Prostate gland (tissue), 2 donors: ENCODE measurements at regions not wholly inside any gene's neighbourhood (a gene's known extent, or its start where the extent isn't known, plus 50 kb on each side); places are given as distances from the start of the nearest gene placed in this dataset.

Experiments used
- DNase-seq: peaks from one replicate; pipeline ENCODE4 v3.0.0-alpha.2; 2019; ENCODE audit warnings: low spot score
- H3K27ac ChIP-seq, 2 donors: fragments of 200-600 bp; sonication (generic); 2 replicates each; pipeline ENCODE4 v1.5.1; 2017 to 2019
- H3K27me3 ChIP-seq: fragments of 200-600 bp; sonication (generic); replicated peaks from 2 replicates; pipeline ENCODE4 v1.5.1; 2019; ENCODE audit not compliant: insufficient read depth
- H3K36me3 ChIP-seq, 2 donors: fragments of 200-600 bp; sonication (generic); 1 replicate in 1 of 2; 2 replicates in 1 of 2; pipeline versions ENCODE4 v1.5.1 to v1.8.1; 2017 to 2019
- H3K4me1 ChIP-seq: fragments of 200-600 bp; sonication (generic); replicated peaks from 2 replicates; pipeline ENCODE4 v1.5.1; 2019
- H3K4me3 ChIP-seq, 2 donors: fragments of 200-600 bp; sonication (generic); 2 replicates each; pipeline ENCODE4 v1.5.1; 2017 to 2019
- H3K9me3 ChIP-seq: fragments of 200-600 bp; sonication (generic); 2 replicates; pipeline ENCODE4 v1.5.1; 2017
- CTCF ChIP-seq, 4 experiments: fragments of 200-600 bp in 2 of 4; fragments of 450-650 bp in 2 of 4; sonication (generic) in 2 of 4; IDR thresholded peaks; 1 replicate in 3 of 4; 2 replicates in 1 of 4; pipeline ENCODE4 v1.5.1; 2016 to 2019; ENCODE audit warnings: antibody characterized with exemption in 4 of 4, mild to moderate bottlenecking in 2 of 4, moderate library complexity in 2 of 4
- POLR2A ChIP-seq: fragments of 450-650 bp; IDR thresholded peaks from one replicate; pipeline ENCODE4 v1.6.1; 2016; ENCODE audit warnings: antibody characterized with exemption, mild to moderate bottlenecking
- POLR2AphosphoS5 ChIP-seq: sonication (generic); formaldehyde crosslinking; IDR thresholded peaks from one replicate; pipeline ENCODE4 v1.6.1; 2017; ENCODE audit warnings: antibody characterized with exemption
- WGBS: methylation state at CpG from one replicate; pipeline ENCODE4 v1.1.5; 2018; 5-methylcytosine and 5-hydroxymethylcytosine counted together
- intact Hi-C: fragments of 100-400 bp; cut with DNase I; formaldehyde crosslinking; loops from one replicate; pipeline ENCODE4 v1.14.2; 2022

DNA sequence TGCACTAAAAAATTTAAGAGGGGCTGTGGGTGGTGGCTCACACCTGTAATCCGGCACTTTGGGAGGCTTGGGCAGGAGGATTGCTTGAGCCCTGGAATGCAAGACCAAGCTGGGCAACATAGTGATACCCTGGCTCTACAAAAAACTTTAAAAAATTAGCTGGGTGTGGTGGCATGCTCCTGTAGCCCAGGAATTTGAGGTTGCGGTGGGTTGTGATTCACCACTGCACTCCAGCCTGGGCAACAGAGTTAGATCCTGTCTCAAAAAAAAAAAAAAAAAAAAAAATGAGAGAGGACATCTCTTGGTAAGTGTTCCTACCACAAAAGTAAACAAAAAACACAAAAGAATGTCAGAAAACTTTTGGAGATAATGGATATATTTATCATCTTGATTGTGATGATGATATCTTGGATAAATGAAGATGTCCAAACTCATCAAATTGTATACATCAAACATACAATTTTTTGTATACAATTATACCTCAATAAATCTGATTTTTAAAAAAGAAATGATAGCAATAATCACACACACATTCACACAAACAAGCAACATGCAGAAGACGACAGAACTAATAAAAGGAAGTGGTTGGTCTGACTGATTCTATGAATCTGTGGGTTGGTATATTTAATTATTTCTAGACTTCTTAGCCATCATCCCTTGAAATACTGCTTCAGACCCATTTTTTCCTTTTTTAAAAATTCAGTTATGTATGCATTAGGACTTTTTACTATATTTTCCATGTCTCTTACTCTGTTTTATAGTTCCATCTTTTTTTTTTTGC is 465.9 kb downstream of the PLA2G4A start:
- no peak for TF ChIP-seq POLR2AphosphoS5
- no peak for TF ChIP-seq POLR2A
- TF ChIP-seq CTCF (IDR thresholded peaks at IDR 0.05) = no peak
- no peak for DNase-seq
- intact Hi-C loops = no loop called here
- H3K36me3 ChIP-seq = no peaks in the 10 kb centered on the region
- no peak overlapping the region for H3K27ac ChIP-seq
- no peaks in the 10 kb centered on the region for H3K4me1 ChIP-seq
- H3K27me3 ChIP-seq = no peaks in the 10 kb centered on the region
- WGBS = 87% methylated on average over 3 of the region's 3 CpGs
- H3K4me3 ChIP-seq = no peak overlapping the region
- H3K9me3 ChIP-seq = no peaks in the 10 kb centered on the region

DNA sequence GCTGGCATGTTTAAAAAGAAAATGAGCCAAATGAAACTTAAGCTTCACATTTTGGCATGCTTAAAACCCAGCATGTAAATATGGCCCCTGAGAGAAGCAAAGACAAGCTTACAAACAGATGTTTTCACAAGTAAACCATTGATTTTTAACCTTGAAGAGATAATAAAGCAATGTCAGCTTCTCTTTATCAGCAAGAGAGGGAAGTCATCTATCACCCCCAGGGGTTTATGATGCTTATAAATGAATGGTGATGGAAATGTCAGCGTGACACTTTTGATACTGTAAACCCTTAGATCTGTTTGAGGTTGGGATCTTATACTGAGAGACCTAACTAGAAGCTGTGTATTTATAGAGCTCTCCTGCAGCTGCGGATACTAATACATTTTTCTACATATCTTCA is 471.3 kb downstream of the PLA2G4A start:
- Histone ChIP-seq H3K36me3 (no peaks in the 10 kb centered on the region), H3K9me3 (no peaks in the 10 kb centered on the region), H3K27me3 (no peaks in the 10 kb centered on the region), H3K27ac (no peak overlapping the region), H3K4me1 (no peaks in the 10 kb centered on the region), H3K4me3 (no peak overlapping the region)
- intact Hi-C loops = no loop called here
- 30% methylated on average over 2 of the region's 2 CpGs for WGBS
- no peak for DNase-seq
- TF ChIP-seq POLR2AphosphoS5 (no peak), POLR2A (no peak), CTCF (IDR thresholded peaks at IDR 0.05) (no peak)

GRCh38 chr1:187306710-187307415 is 478.1 kb downstream of the PLA2G4A start:
- no peak overlapping the region for H3K27ac ChIP-seq
- intact Hi-C loops = no loop called here
- 26% methylated on average over 6 of the region's 6 CpGs for WGBS
- TF ChIP-seq CTCF (IDR thresholded peaks at IDR 0.05) (no peak), POLR2A (no peak), POLR2AphosphoS5 (peak; percentile 81)
- H3K4me3 ChIP-seq = no peak overlapping the region
- no peaks in the 10 kb centered on the region for H3K36me3 ChIP-seq
- DNase-seq = peak; percentile 57
- no peaks in the 10 kb centered on the region for H3K9me3 ChIP-seq
- H3K27me3 ChIP-seq = no peaks in the 10 kb centered on the region
- no peaks in the 10 kb centered on the region for H3K4me1 ChIP-seq

DNA sequence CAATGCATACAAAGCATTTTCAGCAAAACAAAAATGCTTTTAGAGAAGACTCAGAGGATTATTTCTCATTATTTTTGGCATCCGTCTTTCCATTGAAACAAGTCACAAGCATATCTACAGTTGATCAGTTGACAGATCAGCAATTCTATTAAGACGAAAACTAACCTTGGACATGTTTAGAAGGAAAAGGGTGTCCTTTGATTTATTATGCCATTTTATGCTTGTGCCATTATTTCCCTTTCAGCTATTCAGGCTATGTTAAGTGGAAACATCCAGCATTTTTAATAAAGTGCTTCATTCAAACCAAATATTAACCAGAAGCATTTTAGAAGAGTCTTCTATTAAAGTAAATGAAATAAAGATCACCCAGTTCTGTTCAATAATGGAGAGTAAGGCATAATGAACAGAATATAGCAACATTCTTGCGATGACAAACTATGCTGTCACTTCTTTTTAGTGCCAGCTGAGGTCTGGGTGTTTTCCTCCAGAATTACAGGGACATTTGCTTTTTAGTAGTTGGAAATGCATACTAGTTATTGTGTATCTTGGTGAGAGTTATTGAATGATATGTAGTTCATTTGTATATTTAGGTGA is 481.4 kb downstream of the PLA2G4A start:
- H3K27me3 ChIP-seq = no peaks in the 10 kb centered on the region
- intact Hi-C loops = no loop called here
- no peak for TF ChIP-seq CTCF (IDR thresholded peaks at IDR 0.05)
- H3K27ac ChIP-seq = no peak overlapping the region
- no peaks in the 10 kb centered on the region for H3K4me1 ChIP-seq
- no peak overlapping the region for H3K4me3 ChIP-seq
- DNase-seq = no peak
- 37% methylated on average over 3 of the region's 3 CpGs for WGBS
- no peaks in the 10 kb centered on the region for H3K9me3 ChIP-seq
- H3K36me3 ChIP-seq = no peaks in the 10 kb centered on the region
